GM18909 (cell line): ENCODE measurements at regions not wholly inside any gene's neighbourhood (a gene's known extent, or its start where the extent isn't known, plus 50 kb on each side); places are given as distances from the start of the nearest gene placed in this dataset.
"Not testable (repeated sequence)": the region's sequence is repeated elsewhere in the genome, so short reads cannot be mapped to it uniquely, and the experiment has no call there.

ENCODE experiments used
- ATAC-seq: cut with Tn5 transposase; IDR thresholded peaks from one replicate; pipeline ENCODE4 v1.9.1; 2021; ENCODE audit warnings: mild to moderate bottlenecking; ENCODE audit not compliant: unreplicated experiment, poor library complexity

DNA sequence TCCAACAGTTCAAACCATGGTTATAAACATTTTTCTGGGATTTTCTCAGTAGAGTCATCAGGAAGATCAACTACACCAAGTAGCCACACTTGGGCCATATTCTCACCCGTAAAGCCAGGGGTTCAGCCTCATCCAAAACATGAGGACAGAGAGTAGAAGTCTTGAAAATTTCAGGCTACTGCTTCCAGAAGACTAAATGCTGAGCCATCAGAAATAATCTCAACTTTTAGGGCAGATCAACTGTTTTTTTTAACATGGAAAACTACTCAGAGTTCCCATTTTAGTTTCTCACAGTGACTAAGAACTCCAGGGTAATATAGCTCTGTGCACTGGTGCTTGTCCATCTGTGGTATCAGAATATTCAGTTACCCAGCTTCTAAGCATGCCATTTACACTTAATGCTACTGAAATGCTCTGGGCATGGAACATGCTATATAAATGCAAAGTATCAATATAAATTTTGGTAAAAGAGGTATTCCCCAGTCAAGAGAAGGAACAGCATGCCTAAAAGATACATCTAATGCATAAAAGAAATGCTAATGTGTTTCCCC, 300.1 kb upstream of the LRRN1 start:
- no peak for ATAC-seq

GRCh38 chr3:3495611-3496010, 303.6 kb upstream of the LRRN1 start:
- ATAC-seq: no peak

DNA sequence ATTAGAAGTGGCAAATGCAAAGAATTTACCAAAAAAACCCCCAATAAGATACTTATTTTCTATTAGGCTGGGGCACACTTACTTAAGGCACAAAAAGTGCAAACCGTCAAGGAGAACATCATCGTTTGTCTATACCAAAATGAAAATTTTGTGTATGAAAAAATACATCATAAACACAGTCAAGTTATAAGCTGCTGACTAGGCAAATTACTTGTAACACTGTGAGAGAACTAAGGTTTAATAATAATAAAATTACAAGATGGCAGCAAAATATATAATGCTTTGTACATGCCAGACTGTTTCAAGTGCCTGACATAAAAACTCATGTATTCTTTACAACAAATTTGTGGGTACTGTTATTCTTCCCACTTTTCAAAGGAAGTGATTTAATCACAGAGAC, 297.2 kb upstream of the CRBN start:
- no peak for ATAC-seq

DNA sequence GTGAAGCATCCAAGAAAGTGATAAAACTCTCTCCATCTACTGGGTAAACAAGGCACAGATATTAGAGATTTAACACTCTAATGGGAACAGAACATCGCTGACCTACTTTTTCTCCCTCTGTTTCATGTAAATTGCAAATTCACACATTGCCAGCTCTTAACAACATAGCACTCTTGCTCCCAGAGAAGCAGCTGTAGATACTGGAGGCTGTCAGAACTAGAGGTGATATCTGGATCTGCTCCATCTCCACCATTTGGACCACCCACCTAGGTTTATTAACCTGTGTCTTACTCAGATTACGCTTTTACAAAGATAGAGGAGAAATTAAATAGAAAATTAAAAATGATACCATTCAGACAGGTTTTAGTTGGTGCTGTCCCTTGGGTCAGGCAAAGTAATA, 289.1 kb upstream of the CRBN start:
- no peak for ATAC-seq

- ATAC-seq: no peak
Observed at GRCh38 chr3:3464131-3464530, 284.6 kb upstream of the CRBN start.

GRCh38 chr3:3461317-3461716, 281.8 kb upstream of the CRBN start:
- ATAC-seq: no peak

GRCh38 chr3:3448468-3448867, 269.0 kb upstream of the CRBN start:
- no peak for ATAC-seq

DNA sequence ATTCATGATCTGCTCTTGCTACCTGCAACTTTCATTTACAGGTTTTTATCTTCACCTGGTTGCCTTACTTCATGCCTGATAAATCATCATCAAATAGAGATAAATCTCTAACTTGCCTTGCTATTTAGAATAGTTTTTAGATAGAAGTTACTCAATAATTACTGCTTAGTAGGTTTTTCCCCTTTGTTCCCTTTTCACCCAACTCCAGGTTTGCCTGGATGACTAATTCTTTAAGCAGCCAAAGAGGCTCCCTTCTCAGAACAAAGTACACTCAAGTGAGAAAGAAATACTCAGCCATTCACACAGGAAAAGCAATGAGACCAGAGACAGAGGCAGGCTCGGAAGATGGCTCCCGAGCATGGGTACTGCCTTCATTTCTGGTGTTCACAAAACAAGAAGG, 268.1 kb upstream of the CRBN start:
- ATAC-seq: no peak

- ATAC-seq: no peak
Observed at GRCh38 chr3:3446251-3446650, 266.8 kb upstream of the CRBN start.

- no peak for ATAC-seq
Observed at GRCh38 chr3:3443482-3443881, 264.0 kb upstream of the CRBN start.

DNA sequence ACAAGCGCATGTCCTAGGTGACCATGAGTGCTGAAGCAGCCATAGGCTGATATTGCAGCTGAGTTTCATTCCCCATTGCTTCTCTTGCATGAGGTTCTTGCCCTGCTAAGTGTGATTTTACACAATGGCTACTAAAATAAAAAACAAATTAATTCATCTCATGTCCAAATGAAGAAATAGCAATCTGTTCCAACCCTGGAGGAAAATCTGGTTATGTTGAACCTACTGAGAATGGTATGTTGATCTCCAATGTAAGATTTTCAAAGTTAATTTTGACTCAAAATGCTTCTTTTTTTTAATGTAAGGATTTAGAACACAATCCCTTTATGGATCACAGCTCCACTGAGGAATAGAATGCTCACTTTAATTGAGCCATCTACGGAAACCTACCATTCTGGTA, 254.2 kb upstream of the CRBN start:
- ATAC-seq: no peak

DNA sequence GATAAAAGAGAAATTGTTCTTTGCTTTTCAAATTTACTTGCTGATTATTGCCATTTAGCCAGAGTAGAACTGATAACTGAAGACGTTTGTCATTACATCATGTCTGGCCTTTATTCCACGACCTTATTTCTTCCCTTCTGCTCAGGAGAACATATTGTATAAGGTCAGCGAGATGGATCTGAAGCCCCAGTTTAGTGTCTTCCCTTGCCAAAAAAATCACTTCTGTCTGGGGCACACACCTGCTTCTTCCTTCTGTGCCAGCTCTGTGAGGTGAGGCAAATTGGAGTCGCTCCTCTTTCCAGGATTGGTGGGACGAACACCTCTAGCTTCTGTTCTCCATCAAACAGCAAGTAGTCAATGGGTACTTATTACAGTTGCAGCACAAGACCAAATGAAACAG, 250.3 kb upstream of the CRBN start:
- ATAC-seq: no peak

DNA sequence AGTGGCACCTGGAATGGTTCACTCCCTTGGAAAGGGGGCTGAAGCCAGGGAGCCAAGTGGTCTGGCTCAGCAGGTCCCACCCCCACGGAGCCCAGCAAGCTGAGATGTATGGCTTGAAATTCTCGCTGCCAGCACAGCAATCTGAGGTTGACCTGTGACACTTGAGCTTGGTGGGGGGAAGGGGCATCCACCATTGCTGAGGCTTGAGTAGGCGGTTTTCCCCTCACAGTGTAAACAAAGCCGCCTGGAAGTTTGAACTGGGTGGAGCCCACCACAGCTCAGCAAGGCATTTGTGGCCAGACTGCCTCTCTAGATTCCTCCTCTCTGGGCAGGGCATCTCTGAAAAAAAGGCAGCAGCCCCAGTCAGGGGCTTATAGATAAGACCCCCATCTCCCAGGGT, 228.2 kb upstream of the CRBN start:
- ATAC-seq: not testable (repeated sequence)

GRCh38 chr3:3405131-3405530, 225.6 kb upstream of the CRBN start:
- ATAC-seq: no peak

- ATAC-seq: no peak
Observed at GRCh38 chr3:3403700-3404099, 224.2 kb upstream of the CRBN start.

DNA sequence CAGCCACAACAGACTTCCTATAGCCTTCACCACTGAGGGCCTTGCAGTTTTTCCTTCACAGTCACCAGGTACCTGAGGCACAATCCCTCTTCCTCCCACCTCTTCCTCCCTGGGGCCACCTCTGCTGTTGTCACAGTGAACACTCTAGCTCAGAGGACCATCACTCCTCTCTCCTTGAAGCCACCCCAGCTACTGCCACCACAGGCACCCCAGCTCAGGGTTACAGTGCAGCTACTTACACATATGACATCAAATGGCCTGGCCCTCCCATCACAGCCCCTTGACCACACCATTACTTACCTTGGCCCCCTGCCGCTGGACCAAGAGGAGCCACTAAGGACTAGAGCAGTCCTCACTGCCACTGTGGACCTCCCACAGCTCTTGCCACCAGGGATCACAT, 213.5 kb upstream of the CRBN start:
- ATAC-seq: no peak

DNA sequence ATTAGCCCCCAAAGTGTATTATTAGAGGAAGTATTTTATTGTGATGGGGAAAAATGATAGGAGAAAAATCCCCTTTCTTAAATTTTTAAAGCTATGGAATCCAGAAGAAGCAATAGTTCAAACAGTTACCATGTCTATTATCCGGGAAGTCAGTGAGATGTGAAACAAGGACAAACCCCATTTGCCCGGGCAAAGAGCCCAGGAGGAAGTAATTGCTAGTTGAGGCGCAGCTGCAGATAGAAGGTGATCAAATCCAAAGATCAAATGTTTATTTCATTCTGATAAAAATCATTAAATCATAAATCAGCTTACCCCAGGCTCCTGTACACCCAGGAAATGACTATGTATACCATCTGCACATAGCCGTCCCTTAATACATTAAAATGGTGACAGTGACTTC, 204.0 kb upstream of the CRBN start:
- ATAC-seq: no peak

GRCh38 chr3:3372210-3372777, 192.8 kb upstream of the CRBN start:
- ATAC-seq: no peak

- ATAC-seq: no peak
Observed at GRCh38 chr3:3368306-3368705, 188.8 kb upstream of the CRBN start.

GRCh38 chr3:3366386-3366785, 186.9 kb upstream of the CRBN start:
- no peak for ATAC-seq

- ATAC-seq: no peak
Observed at GRCh38 chr3:3365716-3366115, 186.2 kb upstream of the CRBN start.

GRCh38 chr3:3356846-3357245, 177.4 kb upstream of the CRBN start:
- ATAC-seq: no peak

DNA sequence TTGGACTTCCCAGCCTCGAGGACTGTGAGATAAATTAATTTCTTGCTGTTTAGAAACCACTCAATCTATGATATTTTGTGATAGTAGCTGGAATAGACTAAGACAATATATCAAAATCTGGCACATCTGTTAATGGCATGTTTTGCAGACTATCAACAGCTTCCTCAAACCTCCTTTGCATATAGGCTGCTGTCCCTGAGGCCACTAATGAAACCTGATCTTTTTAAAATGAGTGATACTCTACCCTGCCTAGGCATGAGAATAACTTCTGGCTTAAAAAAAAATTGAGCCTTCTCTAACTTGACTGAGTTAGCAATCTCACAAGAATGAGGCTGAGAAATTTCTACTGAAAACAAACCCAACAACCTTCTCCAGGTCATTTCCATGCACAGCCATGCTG, 176.0 kb upstream of the CRBN start:
- ATAC-seq: no peak
